ENCODE measurements at regions not wholly inside any gene's neighbourhood (a gene's known extent, or its start where the extent isn't known, plus 50 kb on each side); places are given as distances from the start of the nearest gene placed in this dataset.
"Not testable (repeated sequence)": the region's sequence is repeated elsewhere in the genome, so short reads cannot be mapped to it uniquely, and the experiment has no call there.

DNA sequence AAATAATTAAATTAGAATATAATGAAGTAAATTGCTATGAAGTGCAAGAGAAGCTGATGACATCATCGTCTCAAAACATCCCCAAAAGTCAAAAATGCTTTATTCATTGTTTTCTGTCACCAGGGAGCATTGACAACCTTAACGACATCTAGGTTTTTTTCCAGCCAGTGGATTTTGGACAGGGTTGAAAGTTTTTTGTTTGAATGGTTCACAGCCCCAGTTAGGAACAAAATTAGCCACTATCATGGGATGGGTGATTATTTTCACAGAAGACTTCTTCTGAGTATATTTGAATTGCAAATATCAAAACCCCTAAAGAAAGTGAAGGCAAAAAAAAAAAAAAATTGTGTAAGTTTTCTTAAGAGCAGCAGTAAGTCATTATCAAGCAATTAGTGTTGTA, 826.1 kb downstream of the STPG2 start:
- intact Hi-C loops (cut with DNase I) = no loop called here
- no peak for ATAC-seq
- no peak for DNase-seq (ENCODE audit: low spot score)

DNA sequence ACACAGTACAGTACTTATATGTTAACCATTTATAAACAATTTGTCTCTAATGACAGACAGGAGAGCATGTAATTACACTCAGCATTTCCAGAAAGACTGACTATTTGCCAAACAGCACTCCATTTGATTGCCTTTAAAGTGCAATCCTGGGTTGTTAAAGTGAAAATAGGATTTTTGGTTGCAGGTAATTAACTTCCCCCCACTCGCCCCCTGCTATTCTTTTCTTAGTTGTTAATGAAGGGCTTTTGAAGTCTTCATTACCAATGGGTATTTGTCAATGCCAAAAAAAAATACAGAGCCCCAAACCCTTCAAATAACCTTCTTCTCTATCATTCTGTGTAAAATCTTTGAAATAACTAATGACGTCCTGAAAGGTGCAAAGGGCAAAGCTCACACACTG, 825.6 kb downstream of the STPG2 start:
- ATAC-seq = no peak
- intact Hi-C loops (cut with DNase I) = no loop called here

DNA sequence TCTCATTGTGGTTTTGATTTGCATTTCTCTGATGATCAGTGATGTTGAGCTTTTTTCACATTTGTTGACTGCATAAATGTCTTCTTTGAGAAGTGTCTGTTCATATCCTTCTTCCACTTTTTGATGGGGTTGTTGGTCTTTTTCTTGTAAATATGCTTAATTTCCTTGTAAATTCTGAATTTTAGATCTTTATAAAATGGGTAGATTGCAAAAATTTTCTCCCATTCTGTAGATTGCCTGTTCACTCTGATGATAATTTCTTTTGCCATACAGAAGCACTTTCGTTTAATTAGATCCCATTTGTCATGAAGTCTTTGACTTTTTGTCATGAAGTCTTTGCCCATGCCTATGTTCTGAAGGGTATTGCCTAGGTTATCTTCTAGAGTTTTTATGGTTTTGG, 817.5 kb downstream of the STPG2 start:
- DNase-seq (ENCODE audit: low spot score); ATAC-seq; intact Hi-C loops (cut with DNase I): not testable (repeated sequence)

More for the DNA sequence above, 825.6 kb downstream of the STPG2 start:
- DNase-seq (ENCODE audit: low spot score) = no peak

DNA sequence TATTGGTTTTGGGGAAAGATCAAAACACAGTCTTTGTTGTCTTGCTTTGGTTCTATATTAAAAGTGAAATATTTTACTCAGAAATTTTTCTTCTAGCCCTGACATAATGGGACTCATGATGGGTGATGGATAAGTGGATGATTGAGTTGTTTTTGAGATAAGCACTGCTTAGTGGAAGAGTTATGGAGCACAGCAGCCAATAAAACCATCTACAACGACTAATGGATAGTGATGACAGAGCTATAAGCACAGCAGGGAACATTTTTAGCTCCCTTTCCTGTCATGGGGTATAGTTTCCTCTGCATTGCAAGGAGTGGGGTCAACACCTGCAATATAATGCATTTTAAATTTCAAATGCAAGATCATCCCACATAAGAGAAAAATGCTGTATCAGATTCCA, 812.4 kb downstream of the STPG2 start:
- DNase-seq (ENCODE audit: low spot score) (no peak), ATAC-seq (no peak)
- intact Hi-C loops (cut with DNase I) = no loop called here

DNA sequence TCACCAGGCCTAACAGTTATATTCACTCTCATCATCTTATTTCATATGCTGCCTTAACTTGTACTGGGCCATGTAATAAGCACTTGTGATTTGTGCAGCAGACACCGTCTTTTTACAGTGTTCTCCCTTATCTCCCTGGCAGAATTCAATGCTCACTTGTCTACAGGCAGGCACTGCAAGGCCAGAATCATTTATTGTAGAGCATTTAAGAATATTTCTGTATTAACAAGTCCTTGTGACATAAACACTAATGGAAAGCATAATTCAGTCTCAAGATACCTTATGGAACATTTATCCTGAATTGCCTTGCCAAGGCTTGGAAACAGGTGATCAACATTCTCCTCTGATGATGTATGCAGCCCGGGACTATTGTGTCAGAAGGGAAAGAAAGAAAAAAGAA, 808.9 kb downstream of the STPG2 start:
- intact Hi-C loops (cut with DNase I) = no loop called here

DNA sequence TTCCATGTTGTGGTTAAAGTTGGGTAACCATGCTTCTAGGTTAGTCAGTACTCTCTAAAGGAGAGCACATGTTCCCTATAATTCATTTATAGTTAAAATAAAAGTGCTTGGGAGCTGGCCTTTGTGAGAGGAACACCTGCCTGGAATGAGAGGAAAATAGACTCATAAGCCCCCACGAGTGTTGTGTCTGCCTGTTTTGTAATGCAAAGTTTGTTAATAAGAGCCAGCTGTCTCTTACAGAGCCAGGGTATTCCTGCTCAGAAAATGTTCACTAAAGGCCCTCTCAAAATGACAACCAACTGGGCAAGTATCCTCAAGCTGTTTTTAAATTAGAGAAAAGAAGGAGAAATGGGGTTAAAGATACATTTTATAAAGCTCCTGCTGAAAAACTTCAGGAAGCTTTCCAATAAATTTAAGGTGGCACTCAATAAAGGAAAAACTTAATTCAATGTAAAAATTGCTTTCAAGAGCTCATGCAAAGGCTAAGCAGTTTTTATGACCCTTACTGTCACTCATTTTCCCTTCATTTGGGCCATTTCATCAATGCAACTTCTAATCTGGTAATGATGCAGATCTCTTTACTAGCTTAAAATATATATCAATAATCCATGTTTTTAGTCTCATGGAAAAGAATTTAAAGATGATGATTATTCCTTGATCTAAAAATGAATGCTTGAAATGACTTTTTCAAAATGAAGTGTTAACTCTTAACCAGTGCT, 793.6 kb downstream of the STPG2 start:
- ATAC-seq (no peak), DNase-seq (ENCODE audit: low spot score) (no peak)
- intact Hi-C loops (cut with DNase I) = no loop called here

More for the DNA sequence above, 808.9 kb downstream of the STPG2 start:
- no peak for DNase-seq (ENCODE audit: low spot score)
- ATAC-seq = no peak

DNA sequence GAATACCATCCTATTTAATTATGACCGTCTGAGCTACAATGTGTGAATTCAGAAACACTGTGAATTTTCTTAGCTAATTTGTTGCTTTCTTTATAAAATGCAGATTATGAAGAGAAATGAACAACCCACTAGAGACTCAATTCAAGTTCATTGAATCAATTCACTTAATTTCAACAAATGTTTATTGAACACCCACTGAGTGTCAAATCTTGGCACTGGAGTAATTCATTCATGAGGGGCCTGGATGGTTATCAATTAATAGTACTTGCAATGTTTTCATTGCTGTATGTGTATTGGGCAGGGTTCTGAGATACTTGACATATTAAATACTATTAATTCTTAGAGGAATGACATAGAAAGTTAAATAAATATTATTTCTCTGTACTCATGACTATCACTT, 789.4 kb downstream of the STPG2 start:
- DNase-seq (ENCODE audit: low spot score) (no peak), ATAC-seq (no peak)
- intact Hi-C loops (cut with DNase I) = no loop called here

DNA sequence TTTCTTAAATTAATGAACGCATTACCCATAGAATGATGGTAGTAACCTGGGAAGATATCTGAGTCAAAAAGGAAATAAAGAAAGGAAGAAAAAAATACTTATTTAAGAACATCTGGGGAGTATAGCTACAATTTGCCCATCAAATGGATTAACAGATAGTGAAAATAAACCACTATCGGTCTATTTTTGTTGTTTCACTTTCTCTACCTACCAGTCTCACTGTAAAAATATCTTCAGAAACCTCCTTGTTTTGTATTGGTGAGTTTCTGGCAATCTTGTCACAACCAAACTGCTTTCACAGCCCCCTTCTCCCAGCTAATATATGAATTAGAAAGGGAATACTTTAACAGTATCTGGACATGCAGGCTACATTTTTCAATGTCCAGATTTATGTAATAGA, 783.5 kb downstream of the STPG2 start:
- ATAC-seq (no peak), DNase-seq (ENCODE audit: low spot score) (no peak)
- intact Hi-C loops (cut with DNase I) = no loop called here

DNA sequence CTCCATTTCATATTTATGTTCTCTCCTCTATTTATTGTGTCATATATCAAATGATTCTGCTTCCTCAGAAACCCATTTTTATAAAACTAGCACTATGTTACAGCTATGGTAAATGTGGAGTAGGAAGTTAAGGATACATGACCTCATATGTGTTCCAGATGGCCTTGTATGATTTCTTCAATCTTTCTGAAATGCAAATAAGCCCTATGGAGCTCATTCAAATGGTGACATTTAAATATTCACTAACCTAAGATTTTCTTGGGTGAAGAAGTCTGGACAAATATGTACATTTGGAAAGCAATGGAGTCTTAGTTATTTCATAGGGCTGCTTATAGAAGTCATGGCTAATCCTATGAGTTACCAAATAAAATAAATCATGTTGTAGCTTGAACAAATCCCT, 782.5 kb downstream of the STPG2 start:
- ATAC-seq = no peak
- intact Hi-C loops (cut with DNase I) = no loop called here
- DNase-seq (ENCODE audit: low spot score) = no peak

DNA sequence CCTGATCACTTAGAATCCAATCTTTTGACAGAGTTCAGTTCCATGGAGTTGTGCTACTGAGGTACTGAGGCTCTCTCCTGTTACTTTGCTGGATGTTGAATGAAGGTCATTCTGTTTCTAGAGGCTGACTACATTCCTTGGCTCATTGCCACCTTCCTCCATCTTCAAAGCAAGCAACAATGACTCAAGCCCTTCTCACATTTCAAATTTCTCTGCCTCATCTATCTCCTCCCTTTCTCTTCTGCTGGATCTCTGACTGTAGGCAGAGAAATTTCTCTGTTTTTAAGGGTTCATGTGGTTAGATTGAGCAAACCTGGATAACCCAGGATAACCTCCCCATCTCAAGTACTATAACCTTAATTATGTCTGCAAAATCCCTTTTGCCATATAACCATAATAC, 775.4 kb downstream of the STPG2 start:
- intact Hi-C loops (cut with DNase I) = no loop called here
- no peak for DNase-seq (ENCODE audit: low spot score)
- ATAC-seq = no peak

DNA sequence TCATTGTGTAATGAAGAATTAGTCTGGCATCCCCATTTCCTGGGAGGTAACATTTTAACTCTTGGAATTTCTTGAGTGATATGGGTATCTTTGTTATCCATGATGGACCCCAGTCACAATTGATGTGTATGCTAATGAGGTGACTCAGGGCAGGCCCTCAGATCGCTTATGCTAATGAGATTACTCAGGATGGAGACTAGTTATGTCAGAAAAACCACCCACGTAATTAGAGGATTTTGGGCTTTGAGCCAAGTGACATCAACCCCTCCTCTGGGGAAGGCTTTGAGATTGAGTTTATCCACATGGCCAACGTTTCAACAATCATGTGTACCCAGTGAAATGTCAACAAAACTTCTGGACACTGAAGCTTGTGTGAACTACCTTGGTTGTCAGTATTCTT, 772.7 kb downstream of the STPG2 start:
- ATAC-seq (no peak), DNase-seq (ENCODE audit: low spot score) (no peak)
- intact Hi-C loops (cut with DNase I) = no loop called here

DNA sequence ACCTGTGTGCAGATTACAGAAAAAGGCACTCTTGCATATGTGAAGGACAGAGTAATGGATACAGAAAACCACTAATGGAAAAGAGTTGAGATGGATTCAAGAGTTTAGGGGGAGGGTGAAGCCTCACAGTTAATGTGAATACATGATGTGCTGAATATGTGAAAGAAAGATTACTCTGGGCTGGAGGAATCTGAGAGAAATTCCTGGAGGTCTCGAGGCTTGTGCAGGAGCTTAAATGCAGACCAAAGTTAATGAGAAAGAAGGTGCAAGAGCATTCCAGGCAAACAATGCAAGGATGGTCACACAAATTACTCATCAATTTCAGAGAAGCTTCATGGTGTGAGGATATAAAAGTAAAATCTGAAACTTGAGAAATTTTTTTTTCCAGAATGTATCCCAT, 768.8 kb downstream of the STPG2 start:
- DNase-seq (ENCODE audit: low spot score) = no peak
- intact Hi-C loops (cut with DNase I) = no loop called here
- ATAC-seq = no peak

DNA sequence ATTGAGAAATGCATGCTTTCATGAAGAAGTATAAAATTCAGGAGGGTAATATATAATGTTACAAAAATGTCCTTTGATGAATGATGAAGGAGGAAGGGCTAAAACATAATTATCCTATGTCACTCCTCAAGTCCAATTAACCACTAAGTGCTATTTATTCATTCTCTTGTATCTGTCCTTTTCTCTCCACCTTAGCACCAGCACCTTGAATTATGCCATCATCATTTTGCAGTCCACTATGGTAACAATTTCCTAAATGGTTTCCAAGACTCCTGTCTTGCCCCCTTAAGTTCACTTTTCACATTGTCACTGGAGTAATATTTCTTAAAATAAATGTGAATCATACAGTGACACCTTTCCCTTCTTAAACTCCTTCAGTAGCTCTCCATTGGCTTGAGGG, 756.3 kb downstream of the STPG2 start:
- no peak for DNase-seq (ENCODE audit: low spot score)
- intact Hi-C loops (cut with DNase I) = no loop called here
- ATAC-seq = no peak

DNA sequence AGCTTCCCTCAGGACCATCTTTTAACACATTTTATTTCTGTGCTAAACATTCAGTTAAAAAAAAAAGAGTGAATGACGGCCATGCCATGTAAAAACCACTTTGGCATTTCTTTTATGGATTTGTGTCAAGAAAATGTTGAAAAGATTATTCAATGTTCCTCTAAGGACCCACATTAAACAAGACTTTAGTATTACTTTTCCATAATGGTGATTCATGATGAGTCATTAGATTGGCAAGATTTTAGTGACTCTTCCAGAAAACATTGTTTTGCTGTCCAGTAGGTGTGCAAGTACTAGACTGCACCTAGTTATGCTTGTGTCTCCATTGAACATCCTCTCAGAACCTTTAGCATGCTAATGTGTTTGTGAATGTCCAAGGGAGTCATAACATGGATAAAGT, 748.6 kb downstream of the STPG2 start:
- intact Hi-C loops (cut with DNase I) = no loop called here
- DNase-seq (ENCODE audit: low spot score) (no peak), ATAC-seq (no peak)

DNA sequence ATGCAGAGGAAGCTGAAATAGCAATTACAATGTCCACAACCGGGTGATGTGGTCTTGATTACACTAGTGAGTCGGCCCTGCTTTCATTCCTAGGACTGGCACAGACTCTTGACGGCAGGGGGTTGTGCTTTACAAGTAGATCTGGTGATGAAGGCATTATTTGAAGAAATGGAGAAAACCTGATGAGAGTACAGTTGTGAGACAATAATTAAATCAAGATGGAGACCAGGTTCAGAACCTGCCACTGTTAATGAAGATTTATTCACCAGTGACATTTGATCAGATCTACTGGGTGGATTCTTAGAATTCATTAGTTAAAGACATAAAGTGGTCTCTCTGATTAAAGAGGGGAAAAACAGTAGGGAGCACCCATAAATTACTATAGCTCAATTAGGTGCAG, 747.2 kb downstream of the STPG2 start:
- ATAC-seq (no peak), DNase-seq (ENCODE audit: low spot score) (no peak)
- intact Hi-C loops (cut with DNase I) = no loop called here

DNA sequence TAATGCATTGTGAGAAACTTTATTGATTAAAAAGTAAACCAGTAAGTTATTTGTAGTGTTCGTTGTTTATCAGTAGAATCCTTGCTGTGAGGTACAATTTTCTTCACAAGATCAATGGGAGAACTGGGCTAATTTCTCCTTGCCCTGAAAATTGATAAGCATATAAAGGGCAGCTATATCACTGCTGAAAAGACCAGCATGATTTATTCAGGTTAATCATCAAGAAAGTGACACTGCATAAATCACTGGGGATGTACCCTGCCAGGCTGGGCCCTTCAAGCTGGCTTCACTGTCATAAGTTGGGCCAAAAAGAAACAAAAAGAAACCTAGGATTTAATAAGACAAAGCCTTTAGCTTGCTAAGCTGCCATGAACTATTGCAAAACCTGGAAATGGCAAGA, 746.7 kb downstream of the STPG2 start:
- DNase-seq (ENCODE audit: low spot score) (no peak), ATAC-seq (no peak)
- intact Hi-C loops (cut with DNase I) = no loop called here

DNA sequence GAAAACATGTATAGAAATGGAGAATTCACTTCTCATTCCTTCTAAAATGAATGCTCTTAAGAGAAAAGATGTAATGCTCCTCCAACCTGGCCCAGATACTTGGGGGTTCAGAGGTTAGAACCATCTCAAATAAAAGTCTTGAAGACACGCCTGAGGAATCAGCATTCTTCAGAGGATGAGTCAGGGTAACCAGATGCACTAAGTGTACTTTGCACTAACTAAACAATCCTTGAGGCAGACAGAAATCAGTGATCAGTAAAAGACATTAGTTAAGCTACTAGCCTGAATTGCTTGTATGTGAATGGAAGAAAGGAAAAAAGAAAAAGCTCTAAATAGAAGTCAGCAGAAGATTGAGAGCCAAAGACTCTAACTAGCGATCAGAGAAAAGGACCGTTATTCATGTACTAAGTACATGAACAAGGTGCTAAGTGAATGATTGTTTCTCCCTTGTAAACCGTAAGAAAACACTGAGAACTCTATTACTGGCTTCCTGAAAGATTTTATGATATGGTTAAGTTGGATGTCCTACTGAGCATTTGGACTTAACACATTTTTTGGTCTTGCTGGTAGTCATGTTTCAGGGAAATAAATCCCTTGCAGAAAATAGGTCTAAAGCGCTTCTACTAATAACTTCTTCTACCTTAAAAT, 738.3 kb downstream of the STPG2 start:
- no peak for ATAC-seq
- no peak for DNase-seq (ENCODE audit: low spot score)
- intact Hi-C loops (cut with DNase I) = no loop called here

DNA sequence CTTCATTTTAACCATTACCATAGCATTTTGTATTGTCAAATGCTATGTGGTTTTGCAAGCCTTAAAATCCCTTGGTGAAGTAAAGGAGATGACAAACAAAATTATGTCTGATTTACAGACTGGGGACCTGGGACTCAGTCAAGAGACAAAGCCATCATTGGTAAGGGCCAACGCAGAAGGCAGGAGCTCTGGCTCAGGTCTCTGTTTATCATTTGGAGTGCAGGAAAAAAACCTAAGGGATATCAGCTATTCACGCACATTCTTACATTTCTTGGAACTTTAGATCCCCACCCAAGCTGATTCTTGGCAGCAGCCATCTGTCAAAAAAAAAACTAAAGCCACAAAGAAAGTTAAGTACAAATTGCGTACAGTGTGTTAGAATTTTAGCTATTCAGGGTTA, 731.9 kb downstream of the STPG2 start:
- intact Hi-C loops (cut with DNase I) = no loop called here
- ATAC-seq = peak; percentile 75

DNA sequence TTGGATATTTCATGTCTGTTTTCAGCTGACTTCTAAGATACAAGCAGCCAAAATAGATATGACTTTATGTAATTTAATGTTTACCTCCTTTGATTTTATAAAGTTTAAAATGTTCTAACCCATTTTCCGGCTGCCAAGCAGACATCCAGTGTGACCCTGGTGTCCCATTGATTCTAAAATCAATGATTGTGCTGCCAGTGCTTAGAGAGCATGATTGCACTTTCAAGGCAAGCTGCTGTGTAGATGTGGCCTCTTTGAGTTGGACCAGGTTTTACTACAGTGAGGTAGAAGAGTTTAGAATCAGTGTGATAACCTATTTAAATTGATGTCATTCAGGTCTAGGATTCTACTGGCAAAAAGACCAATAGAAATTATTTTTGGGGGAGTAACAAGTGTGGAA, 730.9 kb downstream of the STPG2 start:
- no peak for ATAC-seq
- intact Hi-C loops (cut with DNase I) = no loop called here
- no peak for DNase-seq (ENCODE audit: low spot score)

More for the DNA sequence above, 731.9 kb downstream of the STPG2 start:
- no peak for DNase-seq (ENCODE audit: low spot score)

DNA sequence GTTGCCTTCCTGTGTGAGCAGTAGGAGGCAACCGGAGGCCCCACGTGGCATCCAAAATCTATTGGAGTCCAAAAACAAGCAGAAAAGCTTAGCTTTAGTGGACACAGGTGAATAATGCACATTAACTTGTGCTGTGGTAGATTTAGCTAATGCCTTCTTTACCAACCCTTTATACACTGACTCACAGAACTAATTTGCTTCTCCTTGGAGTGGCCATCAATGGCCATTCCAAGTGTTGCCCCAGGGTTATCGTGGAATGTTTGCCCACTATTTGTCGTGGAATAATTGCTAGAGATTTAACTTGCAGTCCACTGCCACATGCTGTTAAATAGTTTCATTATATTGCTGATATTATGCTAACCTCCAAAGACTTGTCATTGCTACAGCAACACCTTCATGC, 729.1 kb downstream of the STPG2 start:
- no peak for DNase-seq (ENCODE audit: low spot score)
- no peak for ATAC-seq
- intact Hi-C loops (cut with DNase I) = no loop called here

DNA sequence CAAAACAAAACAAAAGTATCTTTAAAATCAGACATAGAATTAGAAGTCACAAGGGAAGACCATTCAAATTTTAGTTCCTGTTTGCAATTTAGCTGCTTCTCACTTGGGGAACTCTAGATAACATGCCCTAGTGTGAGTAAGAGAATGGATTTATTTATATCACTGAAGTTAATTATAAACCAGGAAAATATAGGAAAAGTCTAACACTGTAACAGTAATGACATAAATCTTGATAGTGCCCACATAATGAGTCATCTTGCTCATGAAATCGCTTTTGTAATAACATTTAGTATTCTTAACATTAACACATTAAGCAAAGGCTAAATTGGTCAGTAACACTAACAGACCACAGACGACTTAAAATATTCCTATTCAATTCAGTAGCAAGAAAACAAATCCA, 710.7 kb downstream of the STPG2 start:
- ATAC-seq (no peak), DNase-seq (ENCODE audit: low spot score) (no peak)
- intact Hi-C loops (cut with DNase I) = no loop called here

Data from sciatic nerve (tissue), 2 donors.